Spleen (tissue), 11 donors: ENCODE measurements at regions not wholly inside any gene's neighbourhood (a gene's known extent, or its start where the extent isn't known, plus 50 kb on each side); places are given as distances from the start of the nearest gene placed in this dataset.

Experiments used
- DNase-seq: peaks from one replicate; pipeline ENCODE4 v3.0.0-alpha.2; 2020
- H3K27ac ChIP-seq, 8 donors: fragments of 200-600 bp; sonication (generic) in 7 of 8; 1 replicate in 4 of 8; 2 replicates in 4 of 8; pipeline versions ENCODE4 v1.5.0 to v1.8.0; 2016 to 2021; ENCODE audit warnings: inconsistent platforms in 4 of 8, mild to moderate bottlenecking in 4 of 8, moderate library complexity in 1 of 8
- H3K27me3 ChIP-seq, 7 donors: fragments of 200-600 bp; sonication (generic) in 6 of 7; replicated peaks in 1 of 7; 1 replicate in 4 of 7; 2 replicates in 3 of 7; pipeline versions ENCODE4 v1.5.0 to v1.8.0; 2016 to 2021; ENCODE audit warnings: inconsistent platforms in 3 of 7, mild to moderate bottlenecking in 1 of 7
- H3K36me3 ChIP-seq, 6 donors: fragments of 200-600 bp; sonication (generic) in 5 of 6; 1 replicate in 4 of 6; 2 replicates in 2 of 6; pipeline versions ENCODE4 v1.5.0 to v1.8.0; 2016 to 2021; ENCODE audit warnings: inconsistent platforms in 2 of 6
- H3K4me1 ChIP-seq, 6 donors: fragments of 200-600 bp; sonication (generic) in 5 of 6; 1 replicate in 3 of 6; 2 replicates in 3 of 6; pipeline versions ENCODE4 v1.5.0 to v1.8.0; 2016 to 2021; ENCODE audit warnings: inconsistent platforms in 3 of 6
- H3K4me3 ChIP-seq, 8 donors: fragments of 200-600 bp; sonication (generic) in 7 of 8; 1 replicate in 4 of 8; 2 replicates in 4 of 8; pipeline versions ENCODE4 v1.5.0 to v1.8.0; 2016 to 2021; ENCODE audit warnings: inconsistent platforms in 4 of 8, mild to moderate bottlenecking in 4 of 8, moderate library complexity in 2 of 8
- H3K9me3 ChIP-seq, 8 donors: fragments of 200-600 bp; sonication (generic) in 7 of 8; 1 replicate in 4 of 8; 2 replicates in 4 of 8; pipeline versions ENCODE4 v1.5.0 to v1.8.0; 2016 to 2021; ENCODE audit warnings: inconsistent platforms in 4 of 8
- POLR2A ChIP-seq, 3 donors: fragments of 450-650 bp; IDR thresholded peaks; one replicate each; pipeline ENCODE4 v1.5.1; 2017; ENCODE audit warnings: antibody characterized with exemption in 3 of 3, mild to moderate bottlenecking in 1 of 3
- POLR2AphosphoS5 ChIP-seq, 3 donors: sonication (generic); formaldehyde crosslinking; IDR thresholded peaks; one replicate each; pipeline ENCODE4 v1.5.1; 2017; ENCODE audit warnings: antibody characterized with exemption in 3 of 3
- WGBS, 5 donors: extraction: QIAGEN DNeasy Blood & Tissue Kit in 3 of 5; methylation state at CpG; one replicate each; pipeline versions ENCODE4 v1.1.5 to v1.1.7; 2013 to 2018; 5-methylcytosine and 5-hydroxymethylcytosine counted together
- intact Hi-C: fragments of 100-400 bp; cut with DNase I; formaldehyde crosslinking; loops from one replicate; pipeline ENCODE4 v1.15.0; 2023; ENCODE audit warnings: low total_unique reads
- TF ChIP-seq, protein P1 (sequence below), 11 experiments: fragments of 200-600 bp in 7 of 11; fragments of 450-650 bp in 4 of 11; sonication (generic) in 4 of 11; IDR thresholded peaks in 8 of 11; conservative IDR thresholded peaks in 3 of 11; 1 replicate in 7 of 11; 2 replicates in 4 of 11; pipeline versions ENCODE4 v1.4.0 to v1.8.0; 2016 to 2021; ENCODE audit warnings: antibody characterized with exemption in 11 of 11, inconsistent platforms in 4 of 11, mild to moderate bottlenecking in 1 of 11
- donor health status: healthy with polysubstance abuse.
- donor health status: DM: no; HTN: no; CAD: no; lungs with moderate emphysema.
- donor health status: DM: no; HTN: no; CAD: no.
- donor health status: Bipolar disorder and iron deficiency.
- donor health status: healthy.
- donor health status: DM: no; HTN: no; CAD: no.
- donor health status: DM: yes; HTN: yes; CAD: no.

DNA sequence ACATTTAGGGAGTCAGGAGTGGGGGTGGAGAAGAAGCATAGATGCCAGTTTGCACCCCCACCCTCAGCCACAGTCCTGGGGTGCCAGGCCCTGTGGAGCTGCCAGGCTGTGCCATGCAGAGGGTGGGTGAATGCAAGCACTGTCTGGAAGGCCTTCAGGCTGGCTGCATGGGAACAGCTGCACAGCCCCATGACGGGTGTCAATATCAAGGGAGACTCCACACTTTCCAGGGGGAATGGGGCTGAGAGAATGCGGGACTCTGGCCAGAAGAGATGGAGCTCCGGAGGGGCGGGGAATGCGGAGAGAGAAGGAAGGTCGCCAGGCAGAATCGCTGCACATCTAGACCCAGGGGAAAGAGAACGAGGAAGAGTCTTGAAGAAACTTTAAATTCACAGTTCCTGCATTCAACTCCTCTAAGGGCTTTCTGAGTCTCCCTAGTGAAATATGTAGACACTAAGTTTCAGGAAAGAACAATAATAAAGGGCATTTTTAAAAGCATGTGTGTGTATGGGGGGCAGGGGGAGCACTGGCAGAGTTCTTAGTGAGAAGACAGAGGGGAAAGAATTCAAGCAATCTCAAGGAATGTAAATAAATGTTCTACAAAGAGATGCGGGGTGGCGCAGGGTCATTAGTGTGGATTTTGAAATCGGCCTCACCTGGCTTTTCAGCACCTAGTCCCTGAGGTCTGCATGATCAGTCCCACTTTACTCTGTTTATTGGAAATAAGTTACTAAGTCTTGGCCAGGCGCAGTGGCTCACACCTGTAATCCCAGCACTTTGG is 59.1 kb downstream of the BOD1 start:
- peaks cover 0 to 70% (median 11%) of the 10 kb centered on the region in 7 donors for H3K27me3 ChIP-seq
- no peak for DNase-seq

DNA sequence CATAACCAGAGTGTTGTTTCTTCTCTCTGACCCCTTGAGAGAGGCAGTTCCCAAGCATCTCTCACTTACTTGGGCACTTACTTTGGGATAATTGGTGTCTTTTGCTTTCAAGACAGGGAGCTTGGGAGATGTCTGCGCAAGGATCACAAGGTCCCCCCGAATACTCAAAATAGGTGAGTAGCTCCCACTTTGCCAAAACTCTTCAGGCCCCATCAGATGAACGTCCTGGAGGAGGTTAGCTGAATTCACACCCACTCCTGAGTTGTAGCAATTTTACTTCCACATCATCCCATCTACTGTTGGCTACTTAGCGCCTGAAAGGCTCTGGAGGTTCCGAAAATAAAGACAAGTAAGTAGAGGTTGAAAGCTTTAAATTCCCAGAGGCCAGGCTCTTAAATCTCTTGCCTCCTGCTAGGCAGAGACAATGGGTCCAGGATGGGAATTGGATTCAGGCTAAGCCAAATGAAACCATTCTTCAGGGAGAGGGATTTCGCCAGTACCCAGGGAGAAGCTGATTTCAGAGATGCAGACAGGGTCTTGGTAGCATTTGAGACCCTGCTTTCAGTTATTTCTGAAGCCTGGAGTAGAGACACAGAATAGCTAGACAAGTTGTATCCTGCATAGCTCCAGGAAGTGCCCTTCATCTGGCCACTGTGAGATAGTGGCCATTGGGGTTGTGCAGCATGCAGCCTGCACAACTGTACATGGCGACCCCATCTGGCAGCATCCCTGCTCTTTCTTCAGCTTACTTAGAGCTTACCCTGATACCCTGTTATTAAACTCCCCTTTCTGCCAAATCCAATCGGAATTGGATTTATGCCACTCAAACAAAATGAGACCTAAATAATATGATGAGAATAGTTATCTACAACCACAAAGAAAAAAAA is 60.1 kb downstream of the BOD1 start:
- Histone ChIP-seq H3K36me3 (no peaks in the 10 kb centered on the region), H3K4me3 (no peak overlapping the region), H3K27me3 (peaks cover 0 to 61% (median 6%) of the 10 kb centered on the region in 7 donors), H3K4me1 (peaks cover 0 to 5% (median 0%) of the 10 kb centered on the region in 6 donors), H3K9me3 (peaks cover 0 to 23% (median 20%) of the 10 kb centered on the region in 8 donors), H3K27ac (no peak overlapping the region)
- WGBS, 5 donors, result 68 to 78% (median 76%) methylated on average over 8 of the region's 8 CpGs
- DNase-seq, result no peak
- intact Hi-C loops, result no loop called here
- TF ChIP-seq, protein P1, sequence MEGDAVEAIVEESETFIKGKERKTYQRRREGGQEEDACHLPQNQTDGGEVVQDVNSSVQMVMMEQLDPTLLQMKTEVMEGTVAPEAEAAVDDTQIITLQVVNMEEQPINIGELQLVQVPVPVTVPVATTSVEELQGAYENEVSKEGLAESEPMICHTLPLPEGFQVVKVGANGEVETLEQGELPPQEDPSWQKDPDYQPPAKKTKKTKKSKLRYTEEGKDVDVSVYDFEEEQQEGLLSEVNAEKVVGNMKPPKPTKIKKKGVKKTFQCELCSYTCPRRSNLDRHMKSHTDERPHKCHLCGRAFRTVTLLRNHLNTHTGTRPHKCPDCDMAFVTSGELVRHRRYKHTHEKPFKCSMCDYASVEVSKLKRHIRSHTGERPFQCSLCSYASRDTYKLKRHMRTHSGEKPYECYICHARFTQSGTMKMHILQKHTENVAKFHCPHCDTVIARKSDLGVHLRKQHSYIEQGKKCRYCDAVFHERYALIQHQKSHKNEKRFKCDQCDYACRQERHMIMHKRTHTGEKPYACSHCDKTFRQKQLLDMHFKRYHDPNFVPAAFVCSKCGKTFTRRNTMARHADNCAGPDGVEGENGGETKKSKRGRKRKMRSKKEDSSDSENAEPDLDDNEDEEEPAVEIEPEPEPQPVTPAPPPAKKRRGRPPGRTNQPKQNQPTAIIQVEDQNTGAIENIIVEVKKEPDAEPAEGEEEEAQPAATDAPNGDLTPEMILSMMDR (IDR thresholded peaks at IDR 0.05 in 8 of 11, conservative IDR thresholded peaks at IDR 0.05 in 3 of 11), result no peak

More for the DNA sequence above, 59.1 kb downstream of the BOD1 start:
- peaks cover 0 to 5% (median 0%) of the 10 kb centered on the region in 6 donors for H3K4me1 ChIP-seq
- 59 to 77% (median 64%) methylated on average over 12 of the region's 12 CpGs for WGBS, 5 donors
- peaks cover 0 to 29% (median 22%) of the 10 kb centered on the region in 8 donors for H3K9me3 ChIP-seq
- TF ChIP-seq POLR2AphosphoS5 (IDR thresholded peaks at IDR 0.05) (no peak), POLR2A (IDR thresholded peaks at IDR 0.05) (no peak)
- TF ChIP-seq, protein P1 (IDR thresholded peaks at IDR 0.05 in 8 of 11, conservative IDR thresholded peaks at IDR 0.05 in 3 of 11), result no peak
- H3K27ac ChIP-seq, result no peak overlapping the region
- intact Hi-C loops, result no loop called here
- no peak overlapping the region for H3K4me3 ChIP-seq
- no peaks in the 10 kb centered on the region for H3K36me3 ChIP-seq

DNA sequence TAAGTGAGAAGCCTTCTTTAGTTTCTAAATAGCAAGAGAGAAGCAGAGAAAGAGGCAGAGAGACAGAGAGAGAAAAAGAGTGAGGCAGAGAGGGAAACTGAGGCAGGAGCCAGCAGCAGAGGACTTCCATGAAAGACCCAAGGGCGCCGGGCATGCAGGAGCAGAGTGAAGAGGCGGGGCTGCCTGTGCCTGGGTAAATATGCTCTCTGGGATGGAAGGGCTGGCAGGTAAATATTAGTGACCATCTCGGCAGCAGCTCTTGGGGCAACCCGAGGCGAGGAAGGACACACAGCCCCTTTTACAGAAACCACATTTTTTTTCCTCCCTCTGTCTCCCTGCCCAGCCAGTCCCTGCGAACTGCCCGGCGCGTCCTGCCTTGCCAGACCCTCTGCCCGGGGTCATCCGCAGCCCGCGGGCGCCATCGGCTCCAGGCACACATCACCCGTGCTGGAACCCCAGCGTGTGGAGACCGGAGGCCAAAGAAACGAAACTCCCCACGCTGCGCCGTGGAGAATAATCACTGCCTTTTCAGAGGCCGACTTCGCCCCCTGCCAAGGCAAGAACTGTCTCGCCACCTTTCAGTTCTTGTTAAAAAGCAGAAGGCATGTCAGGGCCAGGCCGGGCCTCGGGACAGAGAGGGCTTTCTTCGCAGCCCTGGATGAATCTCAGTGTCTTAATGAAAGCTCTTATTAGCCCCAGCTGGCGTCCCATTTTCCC is 61.3 kb downstream of the BOD1 start:
- Histone ChIP-seq H3K27ac (no peak overlapping the region), H3K9me3 (peaks cover 0 to 11% (median 8%) of the 10 kb centered on the region in 8 donors), H3K4me3 (no peak overlapping the region), H3K27me3 (peaks cover 0 to 55% (median 0%) of the 10 kb centered on the region in 7 donors), H3K4me1 (peaks cover 0 to 5% (median 0%) of the 10 kb centered on the region in 6 donors), H3K36me3 (no peaks in the 10 kb centered on the region)
- no peak for DNase-seq
- WGBS, 5 donors, result 87 to 92% (median 88%) methylated on average over 30 of the region's 30 CpGs
- TF ChIP-seq POLR2AphosphoS5 (IDR thresholded peaks at IDR 0.05), result no peak
- TF ChIP-seq, protein P1 (IDR thresholded peaks at IDR 0.05 in 8 of 11, conservative IDR thresholded peaks at IDR 0.05 in 3 of 11), result no peak
- intact Hi-C loops, result no loop called here
